GM20000 (cell line): ENCODE measurements at regions not wholly inside any gene's neighbourhood (a gene's known extent, or its start where the extent isn't known, plus 50 kb on each side); places are given as distances from the start of the nearest gene placed in this dataset.
"Not testable (repeated sequence)": the region's sequence is repeated elsewhere in the genome, so short reads cannot be mapped to it uniquely, and the experiment has no call there.

ENCODE experiments used
- DNase-seq: peaks from one replicate; pipeline ENCODE4 v3.0.0; 2012; ENCODE audit warnings: low spot score
- CTCF ChIP-seq: IDR thresholded peaks from 2 replicates; pipeline ENCODE4 v1.5.1; 2012; ENCODE audit warnings: mild to moderate bottlenecking, control low read depth; ENCODE audit errors: extremely low read depth, missing control alignments

DNA sequence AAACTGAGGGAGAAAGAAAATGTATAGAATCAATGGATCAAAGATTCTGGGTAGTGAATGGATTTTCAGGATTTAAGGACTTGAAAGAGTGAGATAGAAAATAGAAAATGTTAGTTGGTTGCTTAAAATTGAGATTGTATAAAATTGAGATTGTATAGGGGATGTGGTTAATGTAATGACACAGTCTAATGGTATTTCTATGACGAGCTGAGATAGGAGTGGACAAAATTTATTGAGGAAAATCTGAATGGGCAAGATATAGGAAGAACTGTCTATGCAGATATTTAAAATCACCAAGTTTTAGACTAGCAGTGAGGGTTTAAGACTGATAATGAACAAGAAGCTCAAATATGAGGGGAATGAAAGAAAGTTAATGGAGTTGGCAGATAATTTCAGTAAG is 406.6 kb downstream of the NYAP2 start:
- no peak for TF ChIP-seq CTCF
- DNase-seq: no peak

DNA sequence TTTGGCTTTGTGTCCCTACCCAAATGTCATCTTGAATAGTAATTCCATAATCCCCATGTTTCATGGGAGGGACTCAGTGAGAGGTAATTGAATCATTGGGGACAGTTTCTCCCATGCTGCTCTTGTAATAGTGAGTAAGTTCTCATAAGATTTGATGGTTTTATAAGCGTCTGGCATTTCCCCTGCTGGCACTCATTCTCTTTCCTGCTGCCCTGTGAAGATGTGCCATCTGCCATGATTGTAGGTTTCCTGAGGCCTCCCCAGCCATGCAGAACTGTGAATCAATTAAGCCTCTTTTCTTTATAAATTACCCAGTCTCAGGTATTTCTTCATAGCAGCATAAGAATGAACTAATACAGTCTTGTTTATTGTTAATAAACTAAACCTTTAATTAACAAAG is 402.6 kb downstream of the NYAP2 start:
- DNase-seq: not testable (repeated sequence)

- no peak for DNase-seq
- no peak for TF ChIP-seq CTCF
Measured at GRCh38 chr2:225797394-225797793, 397.9 kb downstream of the NYAP2 start.

DNA sequence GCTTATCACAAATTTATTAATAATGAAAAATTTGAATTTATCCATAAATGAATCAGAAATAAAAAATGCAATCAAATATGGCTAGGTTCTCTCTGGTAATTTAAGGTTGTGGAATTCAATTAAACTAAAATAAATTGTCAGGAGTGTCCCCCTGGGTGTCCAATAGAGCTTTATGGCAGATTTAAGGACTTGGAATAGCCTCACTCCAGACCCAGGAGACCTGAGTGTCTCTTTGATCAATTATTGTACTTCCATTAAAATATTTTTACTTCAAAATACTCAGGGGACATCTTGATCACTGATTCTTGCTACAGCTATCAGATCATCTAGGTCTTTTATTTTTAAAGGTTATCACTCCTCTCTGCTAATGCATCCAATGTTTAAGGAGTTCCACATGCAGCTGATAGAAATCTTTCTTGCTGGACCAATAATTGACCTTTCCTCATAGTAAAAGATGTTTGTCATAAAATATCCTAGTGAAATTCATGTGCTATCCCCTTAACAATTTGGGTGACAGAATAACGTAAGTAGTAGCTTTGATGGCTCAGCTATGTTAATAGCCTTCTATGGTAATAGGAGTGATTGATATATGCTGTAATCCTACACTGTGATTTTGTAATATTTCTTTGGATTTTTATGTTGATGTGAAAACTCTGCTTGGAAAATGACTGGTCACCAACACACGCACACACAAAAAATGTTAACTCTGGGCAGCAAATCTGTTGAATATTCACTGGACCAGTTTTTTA is 395.3 kb downstream of the NYAP2 start:
- TF ChIP-seq CTCF: no peak
- DNase-seq: no peak

DNA sequence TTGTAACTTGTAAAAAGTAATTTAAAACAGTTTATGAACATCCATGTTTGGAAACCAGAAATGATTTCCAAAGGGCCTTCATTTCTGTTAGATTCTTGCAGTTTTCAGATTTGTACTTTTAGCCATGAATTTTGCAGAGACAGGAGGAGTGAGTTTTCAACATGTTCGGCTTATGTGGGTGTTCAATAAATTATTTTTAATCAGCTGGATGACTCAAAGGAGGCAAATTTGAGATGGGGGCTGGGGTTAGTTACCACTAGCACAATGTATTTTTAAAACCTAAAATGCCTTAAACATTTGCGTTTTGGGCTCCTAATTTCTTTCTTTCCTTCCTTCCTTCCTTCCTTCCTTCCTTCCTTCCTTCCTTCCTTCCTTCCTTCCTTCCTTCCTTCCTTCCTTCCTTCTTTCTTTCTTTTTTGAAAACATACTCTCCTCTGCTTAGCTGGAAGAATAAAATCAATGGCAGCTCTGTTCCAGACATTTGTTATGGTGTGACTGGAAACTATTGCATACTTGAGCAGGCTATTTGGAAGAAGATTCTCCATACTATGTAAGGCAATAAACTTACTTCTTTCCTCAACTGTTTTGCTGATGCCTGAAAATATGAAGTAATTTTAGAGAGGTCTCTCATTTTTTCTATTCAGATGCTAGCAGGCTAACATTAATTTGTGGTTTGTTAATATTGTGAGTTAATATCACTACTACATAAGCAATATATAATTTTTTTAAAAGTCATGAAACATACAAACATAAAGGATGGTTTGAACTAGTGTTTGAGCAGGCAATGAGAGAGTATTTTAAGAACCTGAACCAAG is 394.4 kb downstream of the NYAP2 start:
- DNase-seq: no peak
- TF ChIP-seq CTCF: no peak

GRCh38 chr2:225788571-225789094 is 389.1 kb downstream of the NYAP2 start:
- no peak for TF ChIP-seq CTCF
- DNase-seq: no peak

DNA sequence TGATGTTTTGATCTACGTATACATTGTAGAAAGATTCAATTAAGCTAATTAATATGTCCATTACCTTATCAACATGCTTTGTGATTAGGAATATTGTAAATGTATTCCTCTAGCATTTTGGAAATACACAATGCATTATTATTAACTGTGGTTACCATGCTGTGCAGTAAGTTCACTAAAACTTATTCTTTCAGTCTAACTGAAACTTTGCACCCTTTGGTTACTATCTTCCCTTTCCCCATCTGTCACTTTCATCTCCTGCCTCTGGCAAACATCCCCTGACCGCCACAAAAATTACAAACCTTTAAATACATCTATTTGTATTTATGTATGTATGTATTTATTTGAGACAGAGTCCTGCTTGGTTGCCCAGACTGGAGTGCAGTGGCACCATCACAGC is 388.0 kb downstream of the NYAP2 start:
- no peak for DNase-seq
- no peak for TF ChIP-seq CTCF
